HuH-7.5 (cell line): ENCODE measurements at regions not wholly inside any gene's neighbourhood (a gene's known extent, or its start where the extent isn't known, plus 50 kb on each side); places are given as distances from the start of the nearest gene placed in this dataset.
"Not testable (repeated sequence)": the region's sequence is repeated elsewhere in the genome, so short reads cannot be mapped to it uniquely, and the experiment has no call there.

Source experiments
- DNase-seq: peaks from one replicate; pipeline ENCODE4 v3.0.0; 2011; ENCODE audit warnings: low spot score

- no peak for DNase-seq
These were observed 166.2 kb upstream of the CHD6 start for GRCh38 chr20:41784209-41784958.

- DNase-seq: no peak
These were observed 165.4 kb upstream of the CHD6 start for GRCh38 chr20:41783423-41784208.

GRCh38 chr20:41782730-41783406, 164.7 kb upstream of the CHD6 start:
- DNase-seq: no peak

GRCh38 chr20:41782255-41782654, 164.1 kb upstream of the CHD6 start:
- DNase-seq: no peak

- no peak for DNase-seq
These were observed 158.2 kb upstream of the CHD6 start for GRCh38 chr20:41776421-41776820.

- DNase-seq: no peak
These were observed 156.1 kb upstream of the CHD6 start for GRCh38 chr20:41774291-41774690.

GRCh38 chr20:41770965-41771364, 152.8 kb upstream of the CHD6 start:
- DNase-seq: no peak

GRCh38 chr20:41770427-41770826, 152.2 kb upstream of the CHD6 start:
- DNase-seq: no peak

- no peak for DNase-seq
These were observed 151.4 kb upstream of the CHD6 start for GRCh38 chr20:41769592-41770018.

GRCh38 chr20:41750137-41750536, 132.0 kb upstream of the CHD6 start:
- DNase-seq: no peak

- DNase-seq: no peak
These were observed 130.8 kb upstream of the CHD6 start for GRCh38 chr20:41748756-41749582.

- no peak for DNase-seq
These were observed 129.9 kb upstream of the CHD6 start for GRCh38 chr20:41748051-41748450.

- DNase-seq: no peak
These were observed 129.0 kb upstream of the CHD6 start for GRCh38 chr20:41747226-41747625.

- no peak for DNase-seq
These were observed 128.5 kb upstream of the CHD6 start for GRCh38 chr20:41746635-41747034.

GRCh38 chr20:41738604-41739206, 120.5 kb upstream of the CHD6 start:
- DNase-seq: peak; percentile 31

- DNase-seq: no peak
These were observed 117.8 kb upstream of the CHD6 start for GRCh38 chr20:41735949-41736348.

GRCh38 chr20:41734506-41734945, 116.3 kb upstream of the CHD6 start:
- DNase-seq: peak; percentile 57

- DNase-seq: no peak
These were observed 115.0 kb upstream of the CHD6 start for GRCh38 chr20:41733151-41733550.

GRCh38 chr20:41731198-41731597, 113.0 kb upstream of the CHD6 start:
- not testable (repeated sequence) for DNase-seq

GRCh38 chr20:41727681-41728080, 109.5 kb upstream of the CHD6 start:
- DNase-seq: not testable (repeated sequence)

- no peak for DNase-seq
These were observed 108.5 kb upstream of the CHD6 start for GRCh38 chr20:41726727-41727126.
